OCI-LY7 (cell line): ENCODE measurements at regions not wholly inside any gene's neighbourhood (a gene's known extent, or its start where the extent isn't known, plus 50 kb on each side); places are given as distances from the start of the nearest gene placed in this dataset.

Experiments
- BruUV-seq: library from RNA; stranded (reverse); fragments of 400-500 nt; replicated peaks from 2 replicates; lab custom pipeline; 2021; lab: Mats Ljungman, UMichigan
- CTCF ChIA-PET: fragments of 300-600 bp; sonication (Branson Sonifier 250); formaldehyde crosslinking; loops from one replicate; lab custom pipeline; 2022; ENCODE audit warnings: antibody characterized with exemption; ENCODE audit not compliant: unreplicated experiment; lab: Charles Lee
- POLR2A ChIA-PET: fragments of 300-600 bp; sonication (Branson Sonifier 250); formaldehyde crosslinking; loops from one replicate; lab custom pipeline; 2022; ENCODE audit warnings: antibody characterized with exemption; lab: Charles Lee
- DNase-seq: peaks from one replicate; pipeline ENCODE4 v3.0.0-alpha.2; 2015; ENCODE audit warnings: low spot score
- H2AFZ ChIP-seq: fragments of 200-600 bp; sonication (generic), shearing (Covaris generic); 2 replicates; pipeline ENCODE4 v1.6.1; 2014; ENCODE audit warnings: mild to moderate bottlenecking, antibody characterized with exemption, low read length, moderate library complexity
- H3K27ac ChIP-seq: fragments of 200-600 bp; sonication (generic); 2 replicates; pipeline ENCODE4 v1.5.1; 2014; ENCODE audit warnings: mixed run types, low read depth, mild to moderate bottlenecking, moderate library complexity, low read length, inconsistent platforms; ENCODE audit not compliant: poor library complexity, severe bottlenecking
- H3K36me3 ChIP-seq: fragments of 200-600 bp; sonication (generic); 2 replicates; pipeline ENCODE4 v1.6.1; 2014; ENCODE audit warnings: mild to moderate bottlenecking, antibody characterized with exemption, low read length, moderate library complexity, mixed read lengths; ENCODE audit not compliant: insufficient read depth
- H3K4me1 ChIP-seq: fragments of 200-600 bp; sonication (generic); 2 replicates; pipeline ENCODE4 v1.5.1; 2014; ENCODE audit warnings: mild to moderate bottlenecking, low read length; ENCODE audit not compliant: insufficient read depth, poor library complexity, severe bottlenecking
- H3K4me2 ChIP-seq: fragments of 200-600 bp; sonication (generic); 2 replicates; pipeline ENCODE4 v1.6.1; 2014; ENCODE audit warnings: mild to moderate bottlenecking, low read length
- H3K4me3 ChIP-seq: fragments of 200-600 bp; sonication (generic); 2 replicates; pipeline ENCODE4 v1.5.1; 2014; ENCODE audit warnings: mild to moderate bottlenecking, low read depth, low read length; ENCODE audit not compliant: poor library complexity, severe bottlenecking
- H3K79me2 ChIP-seq: fragments of 200-600 bp; sonication (generic); 2 replicates; pipeline ENCODE4 v1.6.1; 2016; ENCODE audit warnings: low read depth, mild to moderate bottlenecking, low read length, moderate library complexity, mixed read lengths; ENCODE audit not compliant: insufficient read depth
- H3K9me2 ChIP-seq: fragments of 200-600 bp; sonication (generic); 2 replicates; pipeline ENCODE4 v1.6.1; 2016; ENCODE audit warnings: mild to moderate bottlenecking, low read length, mixed read lengths; ENCODE audit not compliant: insufficient read depth
- H3K9me3 ChIP-seq: fragments of 200-600 bp; sonication (generic); 2 replicates; pipeline ENCODE4 v1.6.1; 2014; ENCODE audit warnings: mild to moderate bottlenecking, mixed run types, low read length, mixed read lengths
- H4K20me1 ChIP-seq: fragments of 200-600 bp; sonication (generic); 2 replicates; pipeline ENCODE4 v1.6.1; 2014; ENCODE audit warnings: mild to moderate bottlenecking, antibody characterized with exemption, low read length, moderate library complexity, mixed read lengths; ENCODE audit not compliant: insufficient read depth
- EZH2phosphoT487 ChIP-seq: fragments of 200-600 bp; sonication (generic); IDR thresholded peaks from 2 replicates; pipeline ENCODE4 v1.6.1; 2018; ENCODE audit warnings: low read depth, borderline replicate concordance, mild to moderate bottlenecking, mixed run types, antibody characterized with exemption, low read length, moderate library complexity, mixed read lengths
- intact Hi-C: fragments of 100-400 bp; cut with micrococcal nuclease; formaldehyde crosslinking; loops from one replicate; pipeline ENCODE4 v1.10.0; 2022; ENCODE audit not compliant: unreplicated experiment
- TF ChIP-seq, protein P1 (sequence below): fragments of 200-600 bp; sonication (generic); conservative IDR thresholded peaks from 2 replicates; pipeline ENCODE4 v1.5.1; 2014; ENCODE audit warnings: mild to moderate bottlenecking, antibody characterized with exemption, low read length, moderate library complexity, mixed read lengths

DNA sequence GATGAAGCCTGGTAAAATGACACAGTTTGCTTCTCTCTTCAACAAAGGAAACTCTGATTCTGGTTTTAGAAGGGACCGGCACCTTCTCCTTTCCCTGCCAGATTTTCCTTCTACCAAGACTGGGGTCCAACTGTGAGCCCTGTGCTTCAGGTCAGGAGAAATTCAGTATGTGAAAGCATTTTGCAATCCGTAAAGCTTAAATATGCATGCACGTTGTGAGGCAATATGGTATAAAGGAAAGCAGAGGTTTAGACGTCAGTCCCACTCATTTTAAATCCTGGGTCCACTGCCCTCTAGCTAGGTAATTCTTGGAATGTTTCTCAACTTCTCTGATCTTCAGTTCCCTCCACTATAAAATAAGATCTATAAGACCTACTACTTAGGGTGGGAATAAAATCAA lies 359.0 kb upstream of the NPSR1 start:
- no peaks in the 10 kb centered on the region for H3K4me1 ChIP-seq
- no peak overlapping the region for H3K27ac ChIP-seq
- no peaks in the 10 kb centered on the region for H3K79me2 ChIP-seq
- no peak for DNase-seq
- TF ChIP-seq, protein P1, sequence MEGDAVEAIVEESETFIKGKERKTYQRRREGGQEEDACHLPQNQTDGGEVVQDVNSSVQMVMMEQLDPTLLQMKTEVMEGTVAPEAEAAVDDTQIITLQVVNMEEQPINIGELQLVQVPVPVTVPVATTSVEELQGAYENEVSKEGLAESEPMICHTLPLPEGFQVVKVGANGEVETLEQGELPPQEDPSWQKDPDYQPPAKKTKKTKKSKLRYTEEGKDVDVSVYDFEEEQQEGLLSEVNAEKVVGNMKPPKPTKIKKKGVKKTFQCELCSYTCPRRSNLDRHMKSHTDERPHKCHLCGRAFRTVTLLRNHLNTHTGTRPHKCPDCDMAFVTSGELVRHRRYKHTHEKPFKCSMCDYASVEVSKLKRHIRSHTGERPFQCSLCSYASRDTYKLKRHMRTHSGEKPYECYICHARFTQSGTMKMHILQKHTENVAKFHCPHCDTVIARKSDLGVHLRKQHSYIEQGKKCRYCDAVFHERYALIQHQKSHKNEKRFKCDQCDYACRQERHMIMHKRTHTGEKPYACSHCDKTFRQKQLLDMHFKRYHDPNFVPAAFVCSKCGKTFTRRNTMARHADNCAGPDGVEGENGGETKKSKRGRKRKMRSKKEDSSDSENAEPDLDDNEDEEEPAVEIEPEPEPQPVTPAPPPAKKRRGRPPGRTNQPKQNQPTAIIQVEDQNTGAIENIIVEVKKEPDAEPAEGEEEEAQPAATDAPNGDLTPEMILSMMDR = no peak
- no peak for TF ChIP-seq EZH2phosphoT487
- intact Hi-C loops = no loop called here
- H3K4me3 ChIP-seq = no peak overlapping the region
- no peaks in the 10 kb centered on the region for H3K9me3 ChIP-seq
- POLR2A ChIA-PET = no interaction called here
- no peak overlapping the region for H3K4me2 ChIP-seq
- BruUV-seq = no TSS peak
- no peaks in the 10 kb centered on the region for H3K36me3 ChIP-seq
- H4K20me1 ChIP-seq = no peaks in the 10 kb centered on the region
- CTCF ChIA-PET = no interaction called here
- H3K9me2 ChIP-seq = no peaks in the 10 kb centered on the region
- no peak overlapping the region for H2AFZ ChIP-seq

DNA sequence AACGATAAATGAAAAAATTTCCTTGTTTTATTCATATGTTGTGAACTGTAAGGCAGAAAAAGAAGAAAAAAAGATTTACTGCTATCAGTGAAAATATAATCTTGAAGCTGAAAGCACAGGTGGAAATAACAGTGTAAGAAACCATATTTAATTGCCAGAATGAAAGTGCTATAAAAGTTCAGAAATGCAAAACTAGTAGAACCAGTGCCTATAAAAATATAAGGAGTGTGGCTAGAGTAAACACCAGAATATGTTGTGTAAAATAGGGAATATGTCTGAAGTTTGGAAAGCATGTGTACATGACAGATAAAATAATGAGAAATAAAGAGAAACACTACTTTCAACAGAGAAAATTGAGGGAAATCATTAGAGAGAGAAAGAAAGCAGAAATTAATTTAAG lies 350.5 kb upstream of the NPSR1 start:
- ChIA-PET POLR2A (no interaction called here), CTCF (no interaction called here)
- Histone ChIP-seq H3K4me2 (no peak overlapping the region), H3K4me1 (no peaks in the 10 kb centered on the region), H3K27ac (no peak overlapping the region), H3K79me2 (no peaks in the 10 kb centered on the region), H3K36me3 (no peaks in the 10 kb centered on the region), H3K9me2 (no peaks in the 10 kb centered on the region), H3K9me3 (no peaks in the 10 kb centered on the region), H4K20me1 (no peaks in the 10 kb centered on the region), H3K4me3 (no peak overlapping the region), H2AFZ (no peak overlapping the region)
- intact Hi-C loops = no loop called here
- BruUV-seq = no TSS peak
- TF ChIP-seq, protein P1 = no peak
- no peak for TF ChIP-seq EZH2phosphoT487
- DNase-seq = no peak

GRCh38 chr7:34308595-34308994 lies 349.4 kb upstream of the NPSR1 start:
- H3K4me2 ChIP-seq = no peak overlapping the region
- H3K9me2 ChIP-seq = no peaks in the 10 kb centered on the region
- H2AFZ ChIP-seq = no peak overlapping the region
- intact Hi-C loops = no loop called here
- H4K20me1 ChIP-seq = no peaks in the 10 kb centered on the region
- H3K4me1 ChIP-seq = no peaks in the 10 kb centered on the region
- ChIA-PET CTCF (no interaction called here), POLR2A (no interaction called here)
- H3K9me3 ChIP-seq = no peaks in the 10 kb centered on the region
- no TSS peak for BruUV-seq
- H3K36me3 ChIP-seq = no peaks in the 10 kb centered on the region
- TF ChIP-seq, protein P1 = no peak
- TF ChIP-seq EZH2phosphoT487 = no peak
- no peak overlapping the region for H3K4me3 ChIP-seq
- no peaks in the 10 kb centered on the region for H3K79me2 ChIP-seq
- no peak for DNase-seq
- H3K27ac ChIP-seq = no peak overlapping the region
